SJCRH30 (cell line): ENCODE measurements at regions not wholly inside any gene's neighbourhood (a gene's known extent, or its start where the extent isn't known, plus 50 kb on each side); places are given as distances from the start of the nearest gene placed in this dataset.
"Not testable (repeated sequence)": the region's sequence is repeated elsewhere in the genome, so short reads cannot be mapped to it uniquely, and the experiment has no call there.

Source experiments
- DNase-seq, 2 experiments: peaks; one replicate each; pipeline ENCODE4 v3.0.0-alpha.2; 2015 to 2020
- H3K27ac ChIP-seq: fragments of 250-450 bp; sonication (Bioruptor Pico); 2 replicates; pipeline ENCODE4 v1.5.1; 2020; ENCODE audit warnings: mild to moderate bottlenecking, moderate library complexity
- H3K27me3 ChIP-seq: fragments of 250-450 bp; sonication (Bioruptor Pico); 2 replicates; pipeline ENCODE4 v1.5.1; 2020; ENCODE audit warnings: mild to moderate bottlenecking, moderate library complexity
- H3K36me3 ChIP-seq: fragments of 250-450 bp; sonication (Bioruptor Pico); 2 replicates; pipeline ENCODE4 v1.5.1; 2020; ENCODE audit warnings: mild to moderate bottlenecking, moderate library complexity
- H3K4me1 ChIP-seq: fragments of 250-450 bp; sonication (Bioruptor Pico); 2 replicates; pipeline ENCODE4 v1.5.1; 2020; ENCODE audit warnings: mild to moderate bottlenecking, moderate library complexity
- H3K4me3 ChIP-seq: fragments of 250-450 bp; sonication (Bioruptor Pico); 2 replicates; pipeline ENCODE4 v1.5.1; 2020; ENCODE audit warnings: mild to moderate bottlenecking, moderate library complexity
- H3K9me3 ChIP-seq: fragments of 250-450 bp; sonication (Bioruptor Pico); replicated peaks from 2 replicates; pipeline ENCODE4 v1.5.1; 2020; ENCODE audit warnings: mild to moderate bottlenecking, moderate library complexity

DNA sequence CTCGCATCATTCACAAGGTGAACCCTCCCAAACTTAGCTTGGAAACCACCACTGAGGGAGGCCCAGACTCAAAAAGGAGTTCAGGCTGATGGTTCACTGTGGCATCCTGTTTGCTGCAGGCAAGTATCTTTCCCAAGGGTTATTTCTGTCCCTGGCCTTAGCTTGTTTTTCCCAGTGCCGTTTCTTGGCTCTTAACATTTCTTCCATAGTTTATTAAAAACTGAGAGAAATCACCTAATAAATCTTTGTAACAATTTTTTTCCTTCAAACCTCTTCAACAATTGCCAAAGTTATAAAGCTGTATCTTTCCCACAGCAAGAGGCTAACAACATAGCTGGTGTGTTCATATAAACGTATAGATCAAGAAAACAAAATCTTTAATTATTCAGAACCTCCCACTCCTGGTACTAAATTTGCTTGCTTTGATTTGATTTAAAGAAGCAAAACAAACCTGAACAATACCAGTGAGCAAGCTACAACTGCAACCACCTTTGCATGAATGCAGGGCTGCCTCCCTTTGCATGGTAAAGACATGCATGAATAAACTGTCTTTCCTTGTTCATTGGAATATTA lies 234.9 kb upstream of the STT3B start:
- Histone ChIP-seq H3K27ac (no peak overlapping the region), H3K36me3 (no peaks in the 10 kb centered on the region), H3K27me3 (no peaks in the 10 kb centered on the region), H3K9me3 (no peaks in the 10 kb centered on the region), H3K4me1 (no peaks in the 10 kb centered on the region), H3K4me3 (no peak overlapping the region)
- no peak for DNase-seq

- Histone ChIP-seq H3K27me3 (no peaks in the 10 kb centered on the region), H3K27ac (no peak overlapping the region), H3K36me3 (no peaks in the 10 kb centered on the region), H3K9me3 (no peaks in the 10 kb centered on the region), H3K4me3 (no peak overlapping the region), H3K4me1 (no peaks in the 10 kb centered on the region)
- peak in 1 of 2 experiments; percentile 7 for DNase-seq
Observed at GRCh38 chr3:31300456-31301443, 232.0 kb upstream of the STT3B start.

DNA sequence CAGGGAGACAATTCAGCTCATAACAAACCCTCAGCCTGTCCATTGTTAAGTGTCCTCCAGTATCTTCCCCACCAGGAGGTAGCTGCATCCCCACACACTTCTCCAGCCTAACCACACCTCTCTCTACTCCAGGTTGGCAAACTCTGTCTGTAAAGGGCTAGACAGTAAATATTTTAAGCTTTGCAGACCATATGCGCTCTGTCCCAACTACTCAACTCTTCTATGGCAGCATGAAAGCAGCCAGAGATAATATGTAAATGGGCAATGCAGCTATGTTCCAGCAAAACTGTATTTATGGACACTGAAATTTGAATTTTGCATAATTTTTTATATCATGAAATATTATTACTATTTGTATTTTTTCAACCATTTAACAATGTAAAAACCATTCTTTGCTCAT lies 230.4 kb upstream of the STT3B start:
- Histone ChIP-seq H3K27ac (no peak overlapping the region), H3K4me1 (no peaks in the 10 kb centered on the region), H3K9me3 (no peaks in the 10 kb centered on the region), H3K27me3 (no peaks in the 10 kb centered on the region), H3K36me3 (no peaks in the 10 kb centered on the region), H3K4me3 (no peak overlapping the region)
- DNase-seq, result no peak

GRCh38 chr3:31305340-31305739 lies 227.4 kb upstream of the STT3B start:
- no peak for DNase-seq
- no peaks in the 10 kb centered on the region for H3K27me3 ChIP-seq
- no peak overlapping the region for H3K4me3 ChIP-seq
- no peaks in the 10 kb centered on the region for H3K4me1 ChIP-seq
- H3K27ac ChIP-seq, result no peak overlapping the region
- no peaks in the 10 kb centered on the region for H3K36me3 ChIP-seq
- H3K9me3 ChIP-seq, result no peaks in the 10 kb centered on the region

DNA sequence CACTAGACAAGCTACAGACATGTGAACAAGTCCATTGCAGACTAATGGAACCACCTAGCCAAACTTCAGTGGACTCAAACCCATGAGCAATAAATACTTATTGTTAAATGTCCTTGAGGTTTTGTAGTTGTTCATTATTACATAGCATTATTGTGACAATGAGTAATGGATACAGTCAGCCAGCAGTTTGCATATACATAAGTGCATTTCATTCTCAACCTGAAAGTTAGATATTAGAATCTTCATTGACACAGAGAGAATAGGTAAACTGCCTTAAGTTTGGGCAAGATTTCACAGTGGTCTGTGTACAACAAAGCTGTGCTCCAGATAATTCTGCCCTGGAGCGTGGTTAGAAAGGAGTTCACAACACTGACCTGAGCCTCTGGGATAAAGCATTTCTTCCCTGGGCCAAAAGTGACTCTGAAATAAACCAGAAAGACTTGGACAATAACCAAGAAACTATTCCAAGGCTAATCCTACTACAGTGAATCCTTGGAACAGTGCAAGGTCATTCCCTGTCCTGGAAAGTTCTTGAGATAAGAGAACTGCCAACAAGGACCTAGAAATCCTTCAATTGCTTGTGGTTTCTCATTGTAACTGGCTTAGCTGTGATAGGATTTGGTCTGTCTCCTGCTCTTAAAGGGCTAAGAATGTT lies 225.5 kb upstream of the STT3B start:
- no peak overlapping the region for H3K4me3 ChIP-seq
- no peaks in the 10 kb centered on the region for H3K27me3 ChIP-seq
- H3K27ac ChIP-seq, result no peak overlapping the region
- DNase-seq, result no peak
- no peaks in the 10 kb centered on the region for H3K36me3 ChIP-seq
- H3K9me3 ChIP-seq, result no peaks in the 10 kb centered on the region
- no peaks in the 10 kb centered on the region for H3K4me1 ChIP-seq

DNA sequence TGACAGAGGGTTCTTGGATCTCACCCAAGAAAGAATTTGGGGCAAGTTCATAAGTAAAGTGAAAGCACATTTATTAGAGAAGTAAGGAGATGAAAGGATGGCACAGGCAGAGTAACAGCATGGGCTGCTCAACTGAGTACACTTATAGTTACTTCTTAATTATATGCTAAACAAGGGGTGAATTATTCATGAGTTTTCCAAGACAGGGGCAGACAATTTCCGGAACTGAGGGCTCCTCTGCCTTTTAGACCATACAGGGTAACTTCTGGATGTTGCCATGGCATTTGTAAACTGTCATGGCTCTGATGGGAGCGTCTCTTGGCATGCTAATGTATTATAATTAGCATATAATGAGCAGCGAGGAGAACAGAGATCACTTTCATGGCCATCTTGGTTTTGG lies 221.2 kb upstream of the STT3B start:
- Histone ChIP-seq H3K36me3 (no peaks in the 10 kb centered on the region), H3K4me1 (no peaks in the 10 kb centered on the region)

DNA sequence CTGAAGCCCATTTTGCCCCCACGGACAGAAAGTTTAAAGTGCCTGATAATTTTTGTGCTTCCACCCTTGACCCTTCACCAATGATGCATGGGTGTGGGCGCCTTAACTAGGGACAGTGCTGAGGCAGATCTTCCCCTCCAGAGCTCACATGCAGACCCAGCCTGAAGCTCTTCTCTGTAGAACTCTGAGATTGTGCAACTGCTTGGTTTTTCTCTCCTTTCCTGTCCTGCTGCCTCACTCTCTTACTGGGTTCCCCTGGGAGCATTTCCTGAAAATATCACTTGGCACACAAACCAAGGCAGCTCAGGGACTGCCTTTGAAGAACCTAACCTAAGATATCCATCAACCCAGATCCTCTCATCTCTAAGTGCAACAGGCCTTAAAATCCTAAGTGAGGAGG lies 220.3 kb upstream of the STT3B start:
- DNase-seq, result no peak
- Histone ChIP-seq H3K4me3 (no peak overlapping the region), H3K36me3 (no peaks in the 10 kb centered on the region), H3K4me1 (no peaks in the 10 kb centered on the region), H3K27ac (no peak overlapping the region), H3K27me3 (no peaks in the 10 kb centered on the region), H3K9me3 (no peaks in the 10 kb centered on the region)

More for the DNA sequence above, 221.2 kb upstream of the STT3B start:
- Histone ChIP-seq H3K27me3 (no peaks in the 10 kb centered on the region), H3K27ac (no peak overlapping the region), H3K4me3 (no peak overlapping the region), H3K9me3 (no peaks in the 10 kb centered on the region)
- DNase-seq, result no peak

- H3K27ac ChIP-seq, result no peak overlapping the region
- no peaks in the 10 kb centered on the region for H3K27me3 ChIP-seq
- H3K4me3 ChIP-seq, result no peak overlapping the region
- no peaks in the 10 kb centered on the region for H3K4me1 ChIP-seq
- H3K36me3 ChIP-seq, result no peaks in the 10 kb centered on the region
- no peak for DNase-seq
- no peaks in the 10 kb centered on the region for H3K9me3 ChIP-seq
Observed at GRCh38 chr3:31314258-31314657, 218.5 kb upstream of the STT3B start.

GRCh38 chr3:31319332-31319731 lies 213.4 kb upstream of the STT3B start:
- Histone ChIP-seq H3K27ac (no peak overlapping the region), H3K4me1 (no peaks in the 10 kb centered on the region), H3K4me3 (no peak overlapping the region), H3K36me3 (no peaks in the 10 kb centered on the region), H3K9me3 (no peaks in the 10 kb centered on the region), H3K27me3 (no peaks in the 10 kb centered on the region)
- DNase-seq, result no peak

DNA sequence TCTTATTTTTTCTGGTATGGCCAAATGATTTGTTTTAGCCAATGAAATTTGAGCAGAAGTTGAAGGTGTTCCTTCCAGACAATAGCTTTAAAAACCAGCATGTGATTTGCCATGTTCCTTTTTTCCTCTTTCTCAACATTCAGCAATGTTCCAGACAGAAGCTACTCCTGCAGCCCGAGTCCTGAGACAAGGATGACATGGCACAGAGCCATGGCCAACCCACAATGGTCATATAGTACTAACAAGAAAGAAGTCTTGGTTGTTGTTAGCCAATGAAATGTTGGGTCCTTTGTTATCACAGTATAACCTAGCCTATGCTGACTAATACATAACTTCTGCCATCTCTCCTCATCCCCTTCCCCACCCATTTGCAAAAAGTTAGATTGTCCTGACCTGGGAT lies 211.1 kb upstream of the STT3B start:
- no peak for DNase-seq
- Histone ChIP-seq H3K36me3 (no peaks in the 10 kb centered on the region), H3K27ac (no peak overlapping the region), H3K4me1 (no peaks in the 10 kb centered on the region), H3K9me3 (no peaks in the 10 kb centered on the region), H3K4me3 (no peak overlapping the region), H3K27me3 (no peaks in the 10 kb centered on the region)

GRCh38 chr3:31322460-31322859 lies 210.3 kb upstream of the STT3B start:
- Histone ChIP-seq H3K4me1 (no peaks in the 10 kb centered on the region), H3K36me3 (no peaks in the 10 kb centered on the region), H3K27ac (no peak overlapping the region), H3K9me3 (no peaks in the 10 kb centered on the region), H3K4me3 (no peak overlapping the region), H3K27me3 (no peaks in the 10 kb centered on the region)
- DNase-seq, result no peak

DNA sequence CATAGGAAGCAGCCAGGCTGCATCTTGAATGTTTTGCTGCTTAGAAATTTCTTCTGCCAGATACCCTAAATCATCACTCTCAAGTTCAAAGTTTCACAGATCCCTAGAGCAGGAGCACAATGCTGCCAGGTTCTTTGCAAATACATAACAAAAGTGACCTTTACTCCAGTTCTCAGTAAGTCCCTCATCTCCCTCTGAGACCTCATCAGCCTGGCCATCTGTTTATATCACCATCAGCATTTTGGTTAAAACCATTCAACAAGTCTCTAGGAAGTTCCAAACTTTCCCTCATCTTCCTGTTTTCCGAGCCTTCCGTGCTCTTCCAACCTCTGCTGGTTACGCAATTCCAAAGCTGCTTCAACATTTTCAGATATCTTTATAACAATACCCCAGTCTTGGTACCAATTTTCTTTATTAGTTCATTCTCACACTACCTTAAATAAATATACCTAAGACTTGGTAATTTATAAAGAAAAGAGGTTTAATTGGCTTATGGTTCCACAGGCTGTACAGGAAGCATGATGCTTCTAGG lies 204.8 kb upstream of the STT3B start:
- not testable (repeated sequence) for H3K9me3 ChIP-seq, H3K27me3 ChIP-seq, H3K4me3 ChIP-seq, H3K27ac ChIP-seq, H3K4me1 ChIP-seq, H3K36me3 ChIP-seq, DNase-seq

- no peaks in the 10 kb centered on the region for H3K9me3 ChIP-seq
- H3K27me3 ChIP-seq, result no peaks in the 10 kb centered on the region
- H3K4me3 ChIP-seq, result no peak overlapping the region
- DNase-seq, result peak in 1 of 2 experiments; percentile 1
- no peak overlapping the region for H3K27ac ChIP-seq
- H3K36me3 ChIP-seq, result no peaks in the 10 kb centered on the region
- H3K4me1 ChIP-seq, result no peaks in the 10 kb centered on the region
Observed at GRCh38 chr3:31331278-31331677, 201.4 kb upstream of the STT3B start.

DNA sequence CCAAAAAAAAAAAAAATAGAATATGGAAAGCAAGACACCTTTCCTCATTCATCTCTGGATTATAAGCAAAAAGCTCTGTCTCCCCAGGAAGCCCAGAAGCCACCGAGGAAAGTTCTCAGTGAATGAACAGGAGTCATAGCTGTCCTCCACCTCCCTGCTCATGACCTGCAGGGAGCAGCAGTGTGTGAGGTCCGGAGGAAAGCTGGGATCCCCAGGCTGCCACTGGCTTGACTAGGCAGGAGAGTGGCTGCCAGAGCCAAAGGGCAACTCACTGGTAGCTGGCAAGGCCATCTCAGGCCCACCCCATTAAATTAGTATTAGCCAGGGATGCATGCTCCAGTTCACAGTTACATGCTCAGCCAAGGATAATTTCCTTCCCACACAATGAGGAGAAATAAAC lies 191.6 kb upstream of the STT3B start:
- H3K27ac ChIP-seq, result no peak overlapping the region
- no peaks in the 10 kb centered on the region for H3K4me1 ChIP-seq
- H3K36me3 ChIP-seq, result no peaks in the 10 kb centered on the region
- no peak for DNase-seq
- H3K9me3 ChIP-seq, result no peaks in the 10 kb centered on the region
- H3K27me3 ChIP-seq, result no peaks in the 10 kb centered on the region
- no peak overlapping the region for H3K4me3 ChIP-seq

DNA sequence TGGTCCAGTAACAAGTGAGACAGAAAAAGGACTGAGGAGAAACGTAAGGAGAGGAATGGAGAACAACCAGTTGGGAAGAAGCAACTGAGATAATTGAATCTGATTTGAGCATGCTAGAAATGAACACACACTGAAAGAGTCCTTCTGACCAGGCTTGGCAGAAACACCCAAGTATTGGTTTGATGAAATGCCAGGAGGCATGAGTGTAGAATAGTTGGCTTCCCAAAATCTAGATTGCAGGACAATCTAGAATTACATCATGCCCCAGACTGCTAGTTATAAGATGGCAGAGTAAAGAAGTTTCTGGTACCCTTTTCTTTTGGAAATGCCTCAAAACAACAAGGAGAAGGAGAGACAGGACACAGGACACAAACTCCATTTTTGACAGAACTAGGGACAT lies 189.7 kb upstream of the STT3B start:
- Histone ChIP-seq H3K4me1 (no peaks in the 10 kb centered on the region), H3K27me3 (no peaks in the 10 kb centered on the region), H3K4me3 (no peak overlapping the region), H3K9me3 (no peaks in the 10 kb centered on the region), H3K36me3 (no peaks in the 10 kb centered on the region), H3K27ac (no peak overlapping the region)
- no peak for DNase-seq
